GM13976 (cell line): ENCODE measurements at regions not wholly inside any gene's neighbourhood (a gene's known extent, or its start where the extent isn't known, plus 50 kb on each side); places are given as distances from the start of the nearest gene placed in this dataset.

ENCODE experiments used
- DNase-seq: peaks from one replicate; pipeline ENCODE4 v3.0.0; 2012; ENCODE audit warnings: low spot score
- CTCF ChIP-seq: IDR thresholded peaks from 2 replicates; pipeline ENCODE4 v1.5.1; 2012; ENCODE audit warnings: borderline replicate concordance, mild to moderate bottlenecking; ENCODE audit not compliant: insufficient read depth; ENCODE audit errors: extremely low read depth, missing control alignments, control extremely low read depth
- in situ Hi-C: fragments of 300-500 bp; cut with MboI; formaldehyde crosslinking; loops from one replicate; pipeline ENCODE4 v1.12.0; 2022; ENCODE audit warnings: low sequenced_read_pairs, mixed read lengths, inconsistent platforms; ENCODE audit not compliant: unreplicated experiment

GRCh38 chr7:79736418-79736817 lies 283.0 kb upstream of the MAGI2 start:
- in situ Hi-C loops, result no loop called here
- TF ChIP-seq CTCF, result no peak
- no peak for DNase-seq

DNA sequence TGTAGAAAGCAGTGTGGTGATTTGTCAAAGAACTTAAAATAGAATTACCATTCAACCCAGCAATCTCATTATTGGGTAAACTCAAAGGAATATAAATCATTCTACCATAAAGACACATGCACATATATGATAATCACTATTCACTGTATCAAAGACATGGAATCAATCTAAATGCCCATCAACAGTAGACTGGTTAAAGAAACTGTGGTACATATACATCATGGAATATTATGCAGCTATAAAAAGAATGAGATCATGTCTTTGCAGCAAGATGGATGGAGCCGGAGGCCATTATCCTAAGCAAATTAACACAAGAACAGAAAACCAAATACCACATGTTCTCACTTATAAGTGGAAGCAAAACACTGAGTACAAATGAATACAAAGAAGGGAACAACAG lies 281.5 kb upstream of the MAGI2 start:
- in situ Hi-C loops, result no loop called here
- TF ChIP-seq CTCF, result no peak
- DNase-seq, result no peak

GRCh38 chr7:79734181-79734580 lies 280.7 kb upstream of the MAGI2 start:
- no peak for TF ChIP-seq CTCF
- in situ Hi-C loops, result no loop called here
- DNase-seq, result no peak

DNA sequence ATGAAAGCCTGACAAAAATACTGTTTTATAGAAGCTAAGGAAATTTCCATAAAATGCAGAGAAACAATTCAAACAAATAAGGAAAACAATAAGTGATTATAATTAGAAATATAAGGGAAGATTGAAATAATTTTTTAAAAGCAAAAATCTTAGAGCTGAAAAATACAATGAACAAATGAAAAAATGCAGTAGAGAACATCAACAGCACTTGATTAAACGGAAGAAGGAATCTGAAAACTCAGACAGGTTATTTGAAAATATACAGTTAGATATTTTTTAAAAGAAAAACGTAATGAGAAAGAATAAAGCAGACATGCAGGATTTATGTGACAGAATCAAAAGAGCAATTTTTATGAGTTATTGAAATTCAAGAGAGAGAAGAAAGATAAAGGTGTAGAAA lies 279.1 kb upstream of the MAGI2 start:
- in situ Hi-C loops, result no loop called here
- DNase-seq, result no peak

DNA sequence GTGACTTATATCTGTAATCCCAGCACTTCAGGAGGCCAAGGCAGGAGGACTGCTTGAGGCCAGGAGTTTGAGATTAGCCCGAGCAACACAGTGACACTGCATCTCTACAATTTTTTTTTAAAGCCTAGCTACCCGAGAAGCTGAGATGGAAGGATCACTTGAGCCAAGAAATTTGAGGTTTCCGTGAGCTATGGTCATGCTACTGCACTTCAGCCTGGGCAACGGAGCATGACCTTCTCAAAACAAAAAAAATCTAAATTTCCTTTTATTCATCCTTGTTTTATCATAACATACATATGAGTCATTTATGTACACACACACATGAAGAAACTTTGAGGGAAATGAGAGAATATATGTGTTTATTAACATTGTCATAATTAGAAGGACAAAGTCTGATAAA lies 277.5 kb upstream of the MAGI2 start:
- in situ Hi-C loops, result no loop called here
- no peak for TF ChIP-seq CTCF
- DNase-seq, result no peak

More for the DNA sequence above, 279.1 kb upstream of the MAGI2 start:
- no peak for TF ChIP-seq CTCF

GRCh38 chr7:79723833-79724618 lies 270.6 kb upstream of the MAGI2 start:
- TF ChIP-seq CTCF, result no peak
- DNase-seq, result no peak
- in situ Hi-C loops, result no loop called here
